Stimulated activated CD4-positive, alpha-beta T cell treated with anti-CD3 and anti-CD28 coated beads, Interleukin-4, amount 100 ng/mL, for 4 hours (primary cell): ENCODE measurements at regions not wholly inside any gene's neighbourhood (a gene's known extent, or its start where the extent isn't known, plus 50 kb on each side); places are given as distances from the start of the nearest gene placed in this dataset.

Experiments used
- DNase-seq, 2 experiments: peaks; one replicate each; pipeline ENCODE4 v3.0.0-alpha.2; 2020

DNA sequence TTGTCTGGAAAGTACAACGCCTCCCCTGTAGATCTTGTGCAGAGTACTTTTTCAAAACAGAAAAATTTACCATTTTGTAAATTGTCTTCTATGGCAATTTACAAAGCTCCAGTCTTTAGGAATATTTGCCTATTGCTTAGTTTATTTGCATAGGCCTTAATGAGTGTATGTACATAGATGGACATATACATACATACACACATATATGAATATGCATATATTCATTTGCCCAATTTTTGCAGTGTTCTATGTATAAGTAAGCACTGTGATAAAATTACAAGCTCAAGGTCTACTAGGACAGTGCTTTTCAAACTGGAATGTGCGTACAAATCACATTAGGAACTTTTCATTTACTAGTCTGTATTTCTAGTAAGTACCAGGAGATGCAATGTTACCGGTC lies 301.3 kb upstream of the SMARCA2 start:
- DNase-seq = no peak

DNA sequence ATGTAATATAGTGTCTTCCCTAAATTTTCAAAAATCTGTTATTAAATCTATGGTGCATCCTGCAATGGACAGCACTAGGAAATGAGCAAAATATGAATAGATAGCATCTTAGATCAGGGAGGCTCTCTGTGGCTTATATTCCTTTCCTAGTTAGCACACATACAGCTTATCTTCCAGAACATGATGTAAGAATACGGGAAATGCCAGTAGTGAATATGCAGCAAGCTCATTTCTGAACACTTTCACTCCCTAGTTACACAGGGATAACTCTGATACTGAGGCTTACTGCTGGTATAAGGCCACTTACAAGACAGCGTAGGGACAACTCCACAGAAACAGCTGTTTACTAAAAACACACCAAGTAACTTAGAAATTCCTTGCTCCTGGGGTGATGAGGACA lies 297.3 kb upstream of the SMARCA2 start:
- no peak for DNase-seq

DNA sequence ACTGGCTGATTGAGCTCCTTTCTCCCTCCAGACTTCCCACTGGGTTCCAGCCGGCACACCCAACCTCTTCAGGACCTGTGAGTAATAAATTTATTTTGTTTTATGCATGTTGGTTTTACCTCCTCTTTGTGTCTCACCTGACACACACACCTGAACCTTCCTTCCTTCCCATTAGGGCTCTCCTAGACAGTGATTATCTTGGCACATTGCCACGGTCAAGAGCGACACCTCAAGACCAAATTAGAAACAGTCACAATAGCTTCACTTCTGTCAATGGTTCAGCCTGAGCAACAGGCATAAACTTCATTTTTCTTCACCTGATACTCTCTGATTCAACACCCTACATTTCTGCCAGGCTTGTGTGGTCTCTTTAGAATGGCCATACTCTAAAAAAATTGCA lies 296.3 kb upstream of the SMARCA2 start:
- DNase-seq = no peak

DNA sequence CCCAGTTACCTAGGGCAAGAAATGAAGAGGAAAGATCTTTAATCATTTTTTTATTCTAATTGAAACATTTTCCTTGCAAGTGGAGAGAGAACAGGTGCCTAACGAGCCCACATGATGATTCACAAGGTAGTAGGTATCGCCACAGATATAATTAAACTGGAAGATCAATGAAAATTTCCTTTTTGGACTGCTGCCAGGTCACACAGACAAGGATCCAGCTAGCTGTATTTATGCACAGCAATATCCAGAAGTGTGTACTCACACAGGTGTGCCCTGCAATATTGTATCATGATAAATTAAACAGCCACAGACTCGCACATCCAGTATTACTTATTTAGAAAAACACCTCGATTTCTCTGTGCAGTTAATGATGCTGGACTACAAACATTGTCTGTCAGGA lies 294.0 kb upstream of the SMARCA2 start:
- DNase-seq = no peak

DNA sequence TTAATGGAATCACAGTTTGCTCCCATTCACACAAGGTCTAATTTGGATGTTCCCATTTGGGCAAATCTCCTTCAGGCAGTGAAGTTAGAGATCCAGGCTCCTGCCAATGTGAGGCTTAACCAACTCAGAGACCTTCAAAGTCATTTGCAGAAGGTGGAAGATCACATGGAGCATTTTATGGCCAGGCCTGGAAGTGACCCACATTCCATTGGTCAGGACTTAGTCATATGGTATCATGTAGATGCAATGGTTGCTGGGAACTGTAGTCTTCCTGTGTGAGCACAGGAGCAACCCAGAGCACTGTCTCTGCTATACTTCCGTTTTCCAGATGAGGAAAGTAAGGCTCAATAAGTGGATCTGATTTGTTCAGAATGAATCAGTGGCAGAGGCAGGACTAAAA lies 292.7 kb upstream of the SMARCA2 start:
- no peak for DNase-seq

- no peak for DNase-seq
Measured at GRCh38 chr9:1723522-1724015, 291.6 kb upstream of the SMARCA2 start.

GRCh38 chr9:1726993-1727759 lies 288.0 kb upstream of the SMARCA2 start:
- no peak for DNase-seq

DNA sequence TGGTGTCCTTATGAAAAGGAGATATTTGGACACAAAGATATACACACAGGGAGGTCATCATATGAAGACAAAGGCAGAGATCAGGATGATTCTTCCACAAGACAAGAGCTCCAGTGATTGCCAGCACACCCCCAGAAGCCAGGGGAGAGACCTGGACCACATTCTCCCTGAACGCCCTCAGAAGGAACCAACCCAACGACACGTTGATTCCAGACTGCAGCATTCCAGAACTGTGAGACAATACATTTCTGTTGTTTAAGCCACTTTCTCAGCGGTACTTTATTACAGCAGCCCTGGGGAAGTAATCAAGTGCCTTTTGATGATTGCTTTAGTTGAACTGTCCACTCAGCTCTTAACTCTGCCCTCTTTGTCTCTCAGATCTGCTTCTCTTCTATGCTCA lies 285.5 kb upstream of the SMARCA2 start:
- DNase-seq = no peak

GRCh38 chr9:1732670-1733069 lies 282.5 kb upstream of the SMARCA2 start:
- no peak for DNase-seq

- DNase-seq = no peak
Measured at GRCh38 chr9:1738511-1739100, 276.5 kb upstream of the SMARCA2 start.

- DNase-seq = no peak
Measured at GRCh38 chr9:1743121-1743960, 271.8 kb upstream of the SMARCA2 start.

DNA sequence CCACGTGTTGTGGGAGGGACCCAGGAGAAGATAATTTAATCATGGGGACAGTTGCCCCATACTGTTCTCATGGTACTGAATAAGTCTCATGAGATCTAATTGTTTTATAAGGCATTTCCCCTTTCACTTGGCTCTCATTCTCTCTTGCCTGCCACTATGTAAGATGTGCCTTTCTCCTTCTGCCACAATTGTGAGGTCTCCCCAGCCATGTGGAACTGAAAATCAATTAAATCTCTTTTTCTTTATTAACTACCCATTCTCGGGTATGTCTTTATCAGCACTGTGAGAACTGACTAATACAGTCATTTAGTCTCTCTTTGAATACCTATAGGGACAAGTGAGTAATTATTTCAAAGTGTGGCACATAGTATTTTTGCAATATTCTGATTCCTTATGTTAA lies 269.2 kb upstream of the SMARCA2 start:
- no peak for DNase-seq

DNA sequence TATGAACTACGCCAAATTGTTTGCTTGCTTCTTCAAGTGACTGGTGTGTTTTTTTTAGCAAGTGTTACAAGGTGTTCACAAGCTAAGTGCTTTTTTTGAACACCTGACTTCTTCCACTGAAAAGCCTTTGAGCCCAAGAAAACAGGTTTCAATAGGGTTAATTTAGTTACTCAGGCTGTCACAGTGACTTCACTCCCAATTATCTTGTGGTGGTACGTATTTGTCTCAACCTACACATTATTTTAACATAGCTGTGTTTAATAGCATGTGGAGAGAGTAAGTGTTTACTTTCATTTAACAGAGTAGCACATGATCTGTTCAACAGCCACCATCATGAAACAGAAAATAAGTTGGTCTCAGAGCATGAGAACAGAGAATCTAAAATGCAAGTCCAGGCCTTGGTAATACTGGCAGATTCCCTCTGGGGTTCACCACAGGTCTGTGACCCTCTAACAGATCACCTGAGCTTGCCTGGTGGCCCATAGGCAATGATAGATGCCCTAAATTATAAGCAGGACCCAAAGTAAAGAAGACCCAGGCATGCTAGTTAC lies 267.7 kb upstream of the SMARCA2 start:
- DNase-seq = no peak

DNA sequence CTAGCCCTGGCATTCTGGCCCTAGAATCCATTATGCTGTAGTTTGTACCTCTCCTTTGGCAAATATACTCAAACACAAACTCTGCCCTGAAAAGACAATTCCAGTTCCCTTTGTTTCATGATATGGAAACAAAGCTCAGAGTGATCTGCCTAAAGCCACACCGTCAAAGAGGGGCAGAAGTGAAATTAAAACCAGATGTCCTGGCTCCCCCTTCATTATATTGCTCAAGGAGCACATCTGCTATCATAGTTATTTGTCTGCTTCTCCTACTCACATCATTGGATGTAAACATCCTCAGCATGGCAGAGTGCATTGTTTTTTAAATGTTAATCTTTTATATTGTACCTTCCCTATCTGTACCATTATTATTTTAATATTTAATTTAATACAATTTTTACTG lies 266.7 kb upstream of the SMARCA2 start:
- no peak for DNase-seq

DNA sequence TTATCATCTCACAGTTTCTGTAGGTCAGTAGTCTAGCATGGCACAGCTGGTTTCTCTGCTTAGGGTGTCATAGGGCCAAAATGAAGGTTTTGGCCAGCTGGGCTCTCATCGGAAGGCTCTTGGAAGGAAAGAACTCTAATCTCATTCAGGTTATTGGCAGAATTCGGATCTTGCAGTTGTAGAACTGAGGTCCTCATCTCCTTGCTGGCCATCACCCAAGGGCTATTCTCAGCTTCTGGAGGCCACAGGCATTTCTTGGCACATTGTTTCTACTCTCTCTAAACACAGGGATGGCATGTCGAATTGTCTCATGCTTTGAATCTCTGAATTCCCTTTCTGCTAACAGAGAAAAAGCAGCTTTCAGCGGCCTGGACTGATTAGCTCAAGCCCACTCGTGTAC lies 258.0 kb upstream of the SMARCA2 start:
- no peak for DNase-seq

DNA sequence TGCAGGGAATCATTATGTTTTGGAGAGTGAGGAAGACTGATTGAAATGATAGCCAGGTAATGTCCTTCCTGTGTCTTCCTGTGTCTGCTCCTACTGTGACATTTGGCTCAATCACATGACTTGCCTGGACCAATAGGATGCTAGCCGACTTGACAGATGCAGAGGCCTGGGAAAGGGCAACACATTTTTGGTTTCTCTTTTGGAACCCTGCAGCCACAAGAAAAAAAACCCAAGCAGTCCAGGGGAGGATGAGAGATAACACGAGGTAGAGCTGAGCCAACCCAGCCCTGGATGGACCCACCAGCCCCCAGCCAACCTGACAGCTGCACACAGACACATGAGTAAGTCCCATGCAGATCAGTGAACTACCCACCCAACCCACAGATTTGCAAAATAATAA lies 256.1 kb upstream of the SMARCA2 start:
- no peak for DNase-seq

DNA sequence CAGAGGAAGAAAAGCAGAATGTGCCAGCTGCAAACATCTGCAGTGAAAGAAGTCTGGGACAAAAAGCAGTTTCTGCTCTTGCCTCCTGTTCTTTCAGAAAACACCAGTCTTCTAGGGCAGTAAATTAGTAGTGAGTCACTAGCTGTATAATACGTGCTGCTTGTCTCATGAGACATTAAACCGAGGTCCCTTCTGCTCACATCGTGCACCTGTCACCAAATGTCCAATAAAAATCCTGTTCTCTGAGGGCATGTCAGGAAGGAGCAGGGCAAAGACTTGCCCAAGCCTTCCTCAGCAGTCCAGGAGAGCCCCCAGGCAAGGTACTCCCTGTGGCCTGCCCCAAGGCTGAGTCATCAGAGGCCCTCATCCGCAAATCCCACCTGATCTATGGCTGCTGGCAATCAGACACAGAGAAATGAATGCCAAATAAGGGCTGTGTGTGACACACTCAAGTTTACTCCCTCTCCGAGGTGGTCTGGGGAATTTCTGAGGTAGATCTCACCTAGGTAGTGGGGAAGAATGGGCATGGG lies 255.3 kb upstream of the SMARCA2 start:
- DNase-seq = no peak

GRCh38 chr9:1761807-1762206 lies 253.3 kb upstream of the SMARCA2 start:
- no peak for DNase-seq

- no peak for DNase-seq
Measured at GRCh38 chr9:1766042-1766441, 249.1 kb upstream of the SMARCA2 start.

- DNase-seq = no peak
Measured at GRCh38 chr9:1768561-1768960, 246.6 kb upstream of the SMARCA2 start.

- DNase-seq = no peak
Measured at GRCh38 chr9:1771094-1771789, 243.9 kb upstream of the SMARCA2 start.

DNA sequence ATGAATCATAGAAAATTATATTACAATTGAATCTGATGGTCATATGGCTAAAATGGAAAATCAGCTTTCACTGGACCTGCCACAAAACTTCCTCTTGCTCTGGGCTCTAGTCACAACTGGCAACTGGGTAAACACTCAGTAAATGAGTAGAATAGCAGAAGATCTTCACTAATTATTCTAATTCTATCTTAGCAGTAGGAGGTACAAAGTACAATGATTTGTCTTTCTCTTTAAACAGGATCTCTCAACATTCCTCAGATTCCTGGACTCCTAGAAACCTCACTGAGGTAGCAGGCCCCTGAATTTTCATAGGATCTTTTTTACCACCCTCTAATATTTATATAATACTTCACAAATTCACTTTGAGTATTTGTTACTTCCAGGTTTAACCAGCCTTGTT lies 239.9 kb upstream of the SMARCA2 start:
- DNase-seq = no peak

GRCh38 chr9:1776668-1777067 lies 238.5 kb upstream of the SMARCA2 start:
- no peak for DNase-seq
